ENCODE measurements at regions not wholly inside any gene's neighbourhood (a gene's known extent, or its start where the extent isn't known, plus 50 kb on each side); places are given as distances from the start of the nearest gene placed in this dataset.

DNA sequence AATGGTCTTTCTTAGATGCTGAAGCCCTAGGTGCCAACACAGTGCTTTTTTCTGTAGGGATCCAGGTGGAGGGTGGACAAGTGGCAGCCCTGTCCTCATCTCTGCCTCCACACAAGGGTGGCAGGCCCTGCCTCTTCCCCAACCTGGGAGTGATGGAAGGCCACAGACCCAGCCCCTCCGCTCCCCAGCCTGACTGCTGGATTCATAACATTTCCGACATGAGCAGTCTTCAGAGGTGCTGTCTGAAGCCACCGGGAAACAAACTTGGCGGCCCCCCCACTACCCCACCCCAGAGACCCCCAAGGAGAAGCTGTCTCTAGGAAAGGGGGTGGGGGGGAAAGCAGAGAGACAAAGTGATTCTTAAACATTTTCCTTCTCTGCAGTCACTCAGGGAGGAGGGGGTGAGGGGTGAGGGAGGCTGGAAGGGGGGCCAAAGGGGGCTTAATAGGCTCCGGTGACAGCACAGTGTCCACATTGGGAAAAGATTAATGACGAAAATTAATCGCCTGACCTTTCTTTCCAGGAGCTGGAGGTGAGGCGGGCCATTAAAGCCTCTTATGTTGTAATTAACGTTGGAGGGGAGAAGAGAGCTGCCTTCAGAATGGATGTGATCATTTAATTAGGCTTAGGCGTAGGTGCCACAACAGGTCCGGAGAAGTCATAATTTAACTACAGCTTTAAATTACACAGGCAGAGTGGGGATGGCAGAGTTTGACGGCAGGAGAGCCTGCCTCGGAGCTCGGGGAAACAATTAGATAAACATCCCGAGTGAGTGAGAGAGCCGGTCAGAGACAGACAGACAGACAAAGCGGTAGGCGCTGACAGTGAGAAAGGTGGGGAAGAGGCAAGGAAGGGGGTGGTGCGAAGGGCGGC is 76.8 kb upstream of the FOXP4 start:
- Histone ChIP-seq H3K4me3 (ENCODE audit: insufficient read depth, low read length) (peak overlapping the region; percentile 16), H4K20me1 (ENCODE audit: insufficient read depth, low read length) (no peaks in the 10 kb centered on the region), H2AFZ (ENCODE audit: low read length) (peak overlapping the region; percentile 41), H3K79me2 (ENCODE audit: insufficient read depth, low read length) (no peaks in the 10 kb centered on the region), H3K27ac (ENCODE audit: low read depth, low read length) (no peak overlapping the region), H3K4me2 (ENCODE audit: insufficient read depth, low read length) (peak overlapping the region; percentile 62), H3K27me3 (ENCODE audit: insufficient read depth, low read length) (no peaks in the 10 kb centered on the region), H3K4me1 (ENCODE audit: insufficient read depth, low read length) (peaks cover 7% of the 10 kb centered on the region), H3K36me3 (ENCODE audit: insufficient read depth, low read length) (no peaks in the 10 kb centered on the region), H3K9me3 (ENCODE audit: low read depth, low read length) (no peaks in the 10 kb centered on the region)
- DNase-seq (ENCODE audit: insufficient read length, low spot score, missing footprints): no peak
- TF ChIP-seq CTCF (IDR thresholded peaks at IDR 0.05; ENCODE audit: extremely low read depth, low read depth, low read length): no peak

DNA sequence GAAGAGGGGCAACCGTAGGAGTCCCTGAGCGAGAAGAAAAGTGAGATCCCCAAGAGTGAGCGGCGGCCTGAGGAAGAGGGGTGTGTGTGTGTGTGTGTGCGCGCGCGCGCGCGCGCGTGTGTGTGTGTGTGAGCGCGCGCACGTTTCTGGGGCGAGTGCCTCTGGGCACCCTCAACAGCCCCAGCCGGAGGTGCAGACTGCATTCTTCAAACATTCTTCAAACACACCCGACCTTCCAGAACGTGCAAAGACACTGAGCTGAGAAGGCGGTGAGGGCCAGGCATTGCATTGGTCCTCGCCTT is 76.2 kb upstream of the FOXP4 start:
- no peak overlapping the region for H3K27ac ChIP-seq (ENCODE audit: low read depth, low read length)
- peak overlapping the region; percentile 16 for H3K4me3 ChIP-seq (ENCODE audit: insufficient read depth, low read length)
- DNase-seq (ENCODE audit: insufficient read length, low spot score, missing footprints): no peak
- no peaks in the 10 kb centered on the region for H3K79me2 ChIP-seq (ENCODE audit: insufficient read depth, low read length)
- H3K9me3 ChIP-seq (ENCODE audit: low read depth, low read length): no peaks in the 10 kb centered on the region
- TF ChIP-seq CTCF (IDR thresholded peaks at IDR 0.05; ENCODE audit: extremely low read depth, low read depth, low read length): no peak
- no peaks in the 10 kb centered on the region for H4K20me1 ChIP-seq (ENCODE audit: insufficient read depth, low read length)
- H3K4me2 ChIP-seq (ENCODE audit: insufficient read depth, low read length): peak overlapping the region; percentile 62
- H3K4me1 ChIP-seq (ENCODE audit: insufficient read depth, low read length): peaks cover 4% of the 10 kb centered on the region
- peak overlapping the region; percentile 41 for H2AFZ ChIP-seq (ENCODE audit: low read length)
- H3K27me3 ChIP-seq (ENCODE audit: insufficient read depth, low read length): no peaks in the 10 kb centered on the region
- no peaks in the 10 kb centered on the region for H3K36me3 ChIP-seq (ENCODE audit: insufficient read depth, low read length)

- Histone ChIP-seq H4K20me1 (ENCODE audit: insufficient read depth, low read length) (no peaks in the 10 kb centered on the region), H2AFZ (ENCODE audit: low read length) (no peak overlapping the region), H3K27me3 (ENCODE audit: insufficient read depth, low read length) (no peaks in the 10 kb centered on the region), H3K4me2 (ENCODE audit: insufficient read depth, low read length) (peak overlapping the region; percentile 62), H3K79me2 (ENCODE audit: insufficient read depth, low read length) (no peaks in the 10 kb centered on the region), H3K27ac (ENCODE audit: low read depth, low read length) (no peak overlapping the region), H3K4me1 (ENCODE audit: insufficient read depth, low read length) (peaks cover 4% of the 10 kb centered on the region), H3K36me3 (ENCODE audit: insufficient read depth, low read length) (no peaks in the 10 kb centered on the region), H3K9me3 (ENCODE audit: low read depth, low read length) (no peaks in the 10 kb centered on the region), H3K4me3 (ENCODE audit: insufficient read depth, low read length) (peak overlapping the region; percentile 35)
- peak; percentile 95 for DNase-seq (ENCODE audit: insufficient read length, low spot score, missing footprints)
- TF ChIP-seq CTCF (IDR thresholded peaks at IDR 0.05; ENCODE audit: extremely low read depth, low read depth, low read length): no peak
These were observed 75.7 kb upstream of the FOXP4 start for GRCh38 chr6:41470331-41471063.

Data from osteoblast (primary cell).